CD4-positive, alpha-beta T cell treated with Interleukin-15 for 4 hours (primary cell): ENCODE measurements at regions not wholly inside any gene's neighbourhood (a gene's known extent, or its start where the extent isn't known, plus 50 kb on each side); places are given as distances from the start of the nearest gene placed in this dataset.

ENCODE experiments used
- DNase-seq: peaks from one replicate; pipeline ENCODE4 v3.0.0-alpha.2; 2020; ENCODE audit warnings: low spot score

- DNase-seq = no peak
Observed at GRCh38 chr2:195606179-195606578, 50.8 kb upstream of the SLC39A10 start.

GRCh38 chr2:195604706-195605105, 52.3 kb upstream of the SLC39A10 start:
- no peak for DNase-seq

GRCh38 chr2:195603998-195604397, 53.0 kb upstream of the SLC39A10 start:
- no peak for DNase-seq

- no peak for DNase-seq
Observed at GRCh38 chr2:195603408-195603807, 53.6 kb upstream of the SLC39A10 start.

GRCh38 chr2:195602687-195603086, 54.3 kb upstream of the SLC39A10 start:
- no peak for DNase-seq

- DNase-seq = no peak
Observed at GRCh38 chr2:195601361-195601760, 55.7 kb upstream of the SLC39A10 start.

GRCh38 chr2:195600778-195601177, 56.2 kb upstream of the SLC39A10 start:
- DNase-seq = no peak

- DNase-seq = no peak
Observed at GRCh38 chr2:195596840-195597239, 60.2 kb upstream of the SLC39A10 start.

- DNase-seq = no peak
Observed at GRCh38 chr2:195595825-195596224, 61.2 kb upstream of the SLC39A10 start.

GRCh38 chr2:195594919-195595694, 61.9 kb upstream of the SLC39A10 start:
- no peak for DNase-seq

- no peak for DNase-seq
Observed at GRCh38 chr2:195594248-195594647, 62.8 kb upstream of the SLC39A10 start.

GRCh38 chr2:195592105-195592504, 64.9 kb upstream of the SLC39A10 start:
- no peak for DNase-seq

- no peak for DNase-seq
Observed at GRCh38 chr2:195590861-195591205, 66.2 kb upstream of the SLC39A10 start.

GRCh38 chr2:195590199-195590860, 66.7 kb upstream of the SLC39A10 start:
- no peak for DNase-seq

GRCh38 chr2:195587966-195588365, 69.1 kb upstream of the SLC39A10 start:
- no peak for DNase-seq

GRCh38 chr2:195586062-195586714, 70.8 kb upstream of the SLC39A10 start:
- DNase-seq = no peak

- DNase-seq = no peak
Observed at GRCh38 chr2:195582188-195582587, 74.8 kb upstream of the SLC39A10 start.

- DNase-seq = no peak
Observed at GRCh38 chr2:195579776-195580555, 77.1 kb upstream of the SLC39A10 start.

GRCh38 chr2:195575879-195576401, 81.1 kb upstream of the SLC39A10 start:
- DNase-seq = no peak

- no peak for DNase-seq
Observed at GRCh38 chr2:195575016-195575415, 82.0 kb upstream of the SLC39A10 start.

- DNase-seq = no peak
Observed at GRCh38 chr2:195574312-195574711, 82.7 kb upstream of the SLC39A10 start.
